CD14-positive monocyte (primary cell): ENCODE measurements at regions not wholly inside any gene's neighbourhood (a gene's known extent, or its start where the extent isn't known, plus 50 kb on each side); places are given as distances from the start of the nearest gene placed in this dataset.

Experiments
- DNase-seq, 3 donors: peaks; one replicate each; pipeline ENCODE4 v3.0.0-alpha.2; 2011 to 2022
- H2AFZ ChIP-seq: 2 replicates; pipeline ENCODE4 v1.6.0; 2012; ENCODE audit warnings: mild to moderate bottlenecking, low read depth, low read length, inconsistent platforms; ENCODE audit not compliant: insufficient read depth, poor library complexity, severe bottlenecking
- H3K27ac ChIP-seq, 2 donors: 1 replicate in 1 of 2; 2 replicates in 1 of 2; pipeline ENCODE4 v1.5.1; 2012 to 2013; ENCODE audit warnings: low read length in 2 of 2, control low read depth in 1 of 2, inconsistent platforms in 1 of 2, low read depth in 1 of 2, mild to moderate bottlenecking in 1 of 2
- H3K27me3 ChIP-seq, 2 donors: one replicate each; pipeline versions ENCODE4 v1.6.0 to v1.6.1; 2011 to 2013; ENCODE audit warnings: low read length in 2 of 2; ENCODE audit not compliant: control insufficient read depth in 2 of 2, insufficient read depth in 2 of 2
- H3K36me3 ChIP-seq, 2 donors: replicated peaks in 1 of 2; 1 replicate in 1 of 2; 2 replicates in 1 of 2; pipeline versions ENCODE4 v1.5.1 to v1.6.1; 2012 to 2013; ENCODE audit warnings: low read length in 2 of 2, control low read depth in 1 of 2, inconsistent platforms in 1 of 2, mild to moderate bottlenecking in 1 of 2; ENCODE audit not compliant: insufficient read depth in 2 of 2, control insufficient read depth in 1 of 2
- H3K4me1 ChIP-seq, 2 donors: 1 replicate in 1 of 2; 2 replicates in 1 of 2; pipeline versions ENCODE4 v1.5.1 to v1.6.1; 2012 to 2013; ENCODE audit warnings: low read length in 2 of 2, control low read depth in 1 of 2, inconsistent platforms in 1 of 2, mild to moderate bottlenecking in 1 of 2, moderate library complexity in 1 of 2; ENCODE audit not compliant: insufficient read depth in 2 of 2, control insufficient read depth in 1 of 2
- H3K4me2 ChIP-seq: replicated peaks from 2 replicates; pipeline ENCODE3; 2012; ENCODE audit warnings: low read length, moderate library complexity, mild to moderate bottlenecking; ENCODE audit not compliant: poor library complexity, severe bottlenecking; ENCODE audit errors: extremely low read depth
- H3K4me3 ChIP-seq, 3 experiments: fragments of 200-600 bp in 1 of 3; sonication (generic) in 1 of 3; replicated peaks in 1 of 3; 1 replicate in 2 of 3; 2 replicates in 1 of 3; pipeline ENCODE4 v1.5.1; 2011 to 2013; ENCODE audit warnings: low read length in 3 of 3, mild to moderate bottlenecking in 3 of 3, control low read depth in 2 of 3, low read depth in 2 of 3, inconsistent platforms in 1 of 3, moderate library complexity in 1 of 3
- H3K79me2 ChIP-seq: 2 replicates; pipeline ENCODE4 v1.6.0; 2012; ENCODE audit warnings: mild to moderate bottlenecking, control low read depth, inconsistent platforms, low read length, moderate library complexity; ENCODE audit not compliant: insufficient read depth
- H3K9ac ChIP-seq: 2 replicates; pipeline ENCODE4 v1.6.0; 2017; ENCODE audit warnings: low read length, mild to moderate bottlenecking; ENCODE audit not compliant: insufficient read depth, poor library complexity, severe bottlenecking
- H3K9me3 ChIP-seq, 2 donors: replicated peaks in 1 of 2; 1 replicate in 1 of 2; 2 replicates in 1 of 2; pipeline versions ENCODE4 v1.5.1 to v1.6.1; 2012 to 2013; ENCODE audit warnings: low read length in 2 of 2, control low read depth in 1 of 2; ENCODE audit not compliant: control insufficient read depth in 1 of 2, insufficient read depth in 1 of 2
- H4K20me1 ChIP-seq: 2 replicates; pipeline ENCODE4 v1.6.0; 2012; ENCODE audit warnings: mild to moderate bottlenecking, low read length, control low read depth, moderate library complexity; ENCODE audit not compliant: insufficient read depth
- H3K27ac Mint-ChIP-seq, 7 donors: one replicate each; pipeline ENCODE4 v1.8.0; 2020; ENCODE audit warnings: mild to moderate bottlenecking in 7 of 7, mixed read lengths in 7 of 7, moderate library complexity in 6 of 7, inconsistent platforms in 2 of 7
- H3K27me3 Mint-ChIP-seq, 3 donors: one replicate each; pipeline ENCODE4 v1.8.0; 2021 to 2022; ENCODE audit warnings: low read depth in 3 of 3, mild to moderate bottlenecking in 3 of 3, mixed read lengths in 3 of 3, moderate library complexity in 3 of 3, inconsistent platforms in 1 of 3
- H3K36me3 Mint-ChIP-seq, 2 donors: one replicate each; pipeline ENCODE4 v1.8.0; 2020; ENCODE audit warnings: mixed read lengths in 2 of 2, inconsistent platforms in 1 of 2, mild to moderate bottlenecking in 1 of 2
- H3K4me1 Mint-ChIP-seq: one replicate; pipeline ENCODE4 v1.8.0; 2020; ENCODE audit warnings: mild to moderate bottlenecking, mixed read lengths
- H3K4me3 Mint-ChIP-seq, 2 donors: one replicate each; pipeline ENCODE4 v1.8.0; 2020; ENCODE audit warnings: mild to moderate bottlenecking in 2 of 2, mixed read lengths in 2 of 2, moderate library complexity in 1 of 2
- H3K9me3 Mint-ChIP-seq, 7 donors: one replicate each; pipeline ENCODE4 v1.8.0; 2020 to 2022; ENCODE audit warnings: mixed read lengths in 7 of 7, mild to moderate bottlenecking in 6 of 7, moderate library complexity in 6 of 7, inconsistent platforms in 2 of 7
- WGBS: methylation state at CpG from one replicate; pipeline ENCODE4 v1.1.5; 2013; ENCODE audit warnings: missing lambda C conversion rate; ENCODE audit not compliant: insufficient coverage; 5-methylcytosine and 5-hydroxymethylcytosine counted together
- intact Hi-C, 2 donors: fragments of 100-400 bp; cut with micrococcal nuclease; formaldehyde crosslinking; loops; one replicate each; pipeline versions ENCODE4 v1.15.0 to v1.15.1; 2023
- TF ChIP-seq, protein P1 (sequence below): fragments of 200-600 bp; IDR thresholded peaks from one replicate; pipeline ENCODE4 v1.8.0; 2022; ENCODE audit warnings: antibody characterized with exemption, mild to moderate bottlenecking

DNA sequence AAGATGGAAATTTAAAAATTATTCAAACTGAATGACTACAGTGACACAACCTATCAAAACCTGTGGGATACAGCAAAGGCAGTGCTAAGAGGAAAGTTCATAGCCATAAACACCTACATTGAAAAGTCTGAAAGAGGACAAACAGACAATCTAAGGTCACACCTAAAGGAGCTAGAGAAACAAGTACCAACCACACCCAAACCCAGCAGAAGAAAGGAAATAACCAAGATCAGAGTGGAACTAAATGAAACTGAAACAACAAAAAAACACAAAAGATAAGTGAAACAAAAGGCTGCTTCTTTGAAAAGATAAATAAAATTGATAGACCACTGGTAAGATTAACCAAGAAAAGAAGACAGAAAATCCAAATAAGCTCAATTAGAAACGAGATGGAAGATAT, 247.2 kb upstream of the ZNF804A start:
- intact Hi-C loops: no loop called here
- Histone ChIP-seq H2AFZ (no peak overlapping the region), H3K4me2 (no peak overlapping the region), H3K9me3 (no peaks in the 10 kb centered on the region), H3K79me2 (no peaks in the 10 kb centered on the region), H3K9ac (no peak overlapping the region), H3K4me3 (no peak overlapping the region), H3K4me1 (no peaks in the 10 kb centered on the region), H4K20me1 (no peaks in the 10 kb centered on the region), H3K27me3 (no peaks in the 10 kb centered on the region), H3K36me3 (no peaks in the 10 kb centered on the region), H3K27ac (no peak overlapping the region)
- no peak for DNase-seq
- no peaks in the 10 kb centered on the region for H3K4me1 Mint-ChIP-seq
- peaks cover 0 to 7% (median 2%) of the 10 kb centered on the region in 7 donors for H3K9me3 Mint-ChIP-seq
- no peak overlapping the region for H3K27ac Mint-ChIP-seq
- whole genome bisulfite sequencing: no CpG with 5 or more reads among the region's 1 CpG
- TF ChIP-seq, protein P1, sequence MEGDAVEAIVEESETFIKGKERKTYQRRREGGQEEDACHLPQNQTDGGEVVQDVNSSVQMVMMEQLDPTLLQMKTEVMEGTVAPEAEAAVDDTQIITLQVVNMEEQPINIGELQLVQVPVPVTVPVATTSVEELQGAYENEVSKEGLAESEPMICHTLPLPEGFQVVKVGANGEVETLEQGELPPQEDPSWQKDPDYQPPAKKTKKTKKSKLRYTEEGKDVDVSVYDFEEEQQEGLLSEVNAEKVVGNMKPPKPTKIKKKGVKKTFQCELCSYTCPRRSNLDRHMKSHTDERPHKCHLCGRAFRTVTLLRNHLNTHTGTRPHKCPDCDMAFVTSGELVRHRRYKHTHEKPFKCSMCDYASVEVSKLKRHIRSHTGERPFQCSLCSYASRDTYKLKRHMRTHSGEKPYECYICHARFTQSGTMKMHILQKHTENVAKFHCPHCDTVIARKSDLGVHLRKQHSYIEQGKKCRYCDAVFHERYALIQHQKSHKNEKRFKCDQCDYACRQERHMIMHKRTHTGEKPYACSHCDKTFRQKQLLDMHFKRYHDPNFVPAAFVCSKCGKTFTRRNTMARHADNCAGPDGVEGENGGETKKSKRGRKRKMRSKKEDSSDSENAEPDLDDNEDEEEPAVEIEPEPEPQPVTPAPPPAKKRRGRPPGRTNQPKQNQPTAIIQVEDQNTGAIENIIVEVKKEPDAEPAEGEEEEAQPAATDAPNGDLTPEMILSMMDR: no peak
- no peak overlapping the region for H3K4me3 Mint-ChIP-seq
- no peaks in the 10 kb centered on the region for H3K36me3 Mint-ChIP-seq
- H3K27me3 Mint-ChIP-seq: no peaks in the 10 kb centered on the region

DNA sequence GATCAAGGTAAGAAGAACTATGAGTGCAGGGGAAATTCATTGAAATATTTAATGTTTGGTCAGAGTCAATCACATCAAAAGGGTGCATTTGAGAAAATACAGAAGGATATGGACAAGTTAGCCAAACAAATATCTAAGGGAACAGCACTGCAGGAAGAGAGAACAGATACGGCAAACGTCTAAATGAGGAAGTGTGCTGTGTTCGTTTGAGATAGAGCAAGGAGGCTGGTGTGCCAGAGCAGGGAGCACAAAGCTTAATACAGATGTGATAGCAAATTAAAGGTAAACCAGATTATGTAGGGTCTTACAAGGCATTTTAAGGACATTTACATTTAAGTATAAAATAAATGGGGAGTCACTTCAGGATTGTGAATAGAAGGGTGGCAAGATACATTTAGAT, 241.3 kb upstream of the ZNF804A start:
- Mint-ChIP-seq H3K4me1 (no peaks in the 10 kb centered on the region), H3K4me3 (no peak overlapping the region), H3K9me3 (peaks cover 0 to 3% (median 0%) of the 10 kb centered on the region in 7 donors), H3K27ac (no peak overlapping the region), H3K27me3 (no peaks in the 10 kb centered on the region), H3K36me3 (no peaks in the 10 kb centered on the region)
- Histone ChIP-seq H3K79me2 (no peaks in the 10 kb centered on the region), H3K36me3 (no peaks in the 10 kb centered on the region), H3K9ac (no peak overlapping the region), H3K4me1 (no peaks in the 10 kb centered on the region), H4K20me1 (no peaks in the 10 kb centered on the region), H2AFZ (no peak overlapping the region), H3K4me3 (no peak overlapping the region), H3K27me3 (no peaks in the 10 kb centered on the region), H3K27ac (no peak overlapping the region), H3K9me3 (no peaks in the 10 kb centered on the region), H3K4me2 (no peak overlapping the region)
- TF ChIP-seq, protein P1: no peak
- intact Hi-C loops: no loop called here
- no peak for DNase-seq
- whole genome bisulfite sequencing: 47% methylated on average over 3 of the region's 3 CpGs
